HEK293 (cell line): ENCODE measurements at regions not wholly inside any gene's neighbourhood (a gene's known extent, or its start where the extent isn't known, plus 50 kb on each side); places are given as distances from the start of the nearest gene placed in this dataset.

ENCODE experiments used
- CTCF ChIA-PET: fragments of 350-600 bp; formaldehyde crosslinking; extraction: SDS; loops from one replicate; lab custom pipeline; 2021; ENCODE audit warnings: antibody characterized with exemption; lab: Yijun Ruan, JAX
- POLR2A ChIA-PET: fragments of 300-600 bp; formaldehyde crosslinking; extraction: SDS; loops from one replicate; lab custom pipeline; 2020; ENCODE audit warnings: antibody characterized with exemption, inconsistent platforms; lab: Yijun Ruan, JAX
- H3K27ac ChIP-seq: fragments of 200-500 bp; sonication (Bioruptor generic); 2 replicates; pipeline ENCODE4 v1.5.1; 2014; ENCODE audit warnings: low read depth, low read length, control low read depth, inconsistent platforms; ENCODE audit errors: extremely low read depth
- H3K36me3 ChIP-seq, 2 experiments: fragments of 200-500 bp in 1 of 2; sonication (Bioruptor generic) in 1 of 2; 1 replicate in 1 of 2; 2 replicates in 1 of 2; pipeline ENCODE4 v1.5.1; 2014 to 2017; ENCODE audit warnings: inconsistent platforms in 2 of 2, low read length in 2 of 2; ENCODE audit not compliant: control insufficient read depth in 2 of 2, insufficient read depth in 1 of 2
- H3K4me1 ChIP-seq: fragments of 200-500 bp; sonication (Bioruptor generic); 2 replicates; pipeline ENCODE4 v1.5.1; 2014; ENCODE audit warnings: mild to moderate bottlenecking, low read length, inconsistent platforms; ENCODE audit not compliant: control insufficient read depth, insufficient read depth
- H3K4me3 ChIP-seq: 2 replicates; pipeline ENCODE4 v1.5.1; 2011; ENCODE audit warnings: low read depth, mild to moderate bottlenecking, control low read depth, low read length, moderate library complexity
- H3K9me3 ChIP-seq: fragments of 200-500 bp; sonication (Bioruptor generic); 2 replicates; pipeline ENCODE4 v1.5.1; 2014; ENCODE audit warnings: low read depth, low read length, inconsistent platforms; ENCODE audit not compliant: control insufficient read depth, insufficient read depth
- CTCF ChIP-seq: fragments of 450-650 bp; formaldehyde crosslinking; IDR thresholded peaks from 2 replicates; pipeline ENCODE4 v1.5.1; 2016; ENCODE audit warnings: missing biosample characterization, missing genetic modification characterization
- FEZF1 ChIP-seq: fragments of 450-650 bp; formaldehyde crosslinking; IDR thresholded peaks from 2 replicates; pipeline ENCODE4 v1.5.1; 2016; ENCODE audit warnings: missing biosample characterization, missing genetic modification characterization
- HIC1 ChIP-seq: fragments of 450-650 bp; formaldehyde crosslinking; IDR thresholded peaks from 2 replicates; pipeline ENCODE4 v1.5.1; 2016; ENCODE audit warnings: missing biosample characterization, missing genetic modification characterization
- HOXC10 ChIP-seq: sonication (generic); formaldehyde crosslinking; IDR thresholded peaks from 2 replicates; pipeline ENCODE4 v1.8.1; 2023; ENCODE audit warnings: mild to moderate bottlenecking, missing genetic modification reagents
- KLF16 ChIP-seq: fragments of 450-650 bp; formaldehyde crosslinking; IDR thresholded peaks from 2 replicates; pipeline ENCODE4 v1.5.1; 2017; ENCODE audit warnings: missing biosample characterization, missing genetic modification characterization
- OSR2 ChIP-seq: fragments of 450-650 bp; formaldehyde crosslinking; IDR thresholded peaks from 2 replicates; pipeline ENCODE4 v1.5.1; 2016; ENCODE audit warnings: missing biosample characterization, missing genetic modification characterization
- PATZ1 ChIP-seq: fragments of 450-650 bp; formaldehyde crosslinking; IDR thresholded peaks from 2 replicates; pipeline ENCODE4 v1.5.1; 2016; ENCODE audit warnings: missing biosample characterization, missing genetic modification characterization
- PRDM2 ChIP-seq: fragments of 450-650 bp; formaldehyde crosslinking; IDR thresholded peaks from 2 replicates; pipeline ENCODE4 v1.5.1; 2016; ENCODE audit warnings: missing biosample characterization, missing genetic modification characterization, borderline replicate concordance
- WT1 ChIP-seq: fragments of 450-650 bp; formaldehyde crosslinking; IDR thresholded peaks from 2 replicates; pipeline ENCODE4 v1.5.1; 2016; ENCODE audit warnings: missing biosample characterization, missing genetic modification characterization
- YY2 ChIP-seq: fragments of 450-650 bp; formaldehyde crosslinking; IDR thresholded peaks from 2 replicates; pipeline ENCODE4 v1.5.1; 2016; ENCODE audit warnings: missing biosample characterization, missing genetic modification characterization
- ZFP41 ChIP-seq: fragments of 450-650 bp; formaldehyde crosslinking; IDR thresholded peaks from 2 replicates; pipeline ENCODE4 v1.5.1; 2016; ENCODE audit warnings: missing biosample characterization, missing genetic modification characterization, borderline replicate concordance
- ZNF221 ChIP-seq: fragments of 450-650 bp; formaldehyde crosslinking; IDR thresholded peaks from 2 replicates; pipeline ENCODE4 v1.5.1; 2017; ENCODE audit warnings: missing biosample characterization, missing genetic modification characterization, borderline replicate concordance
- ZNF302 ChIP-seq: fragments of 450-650 bp; formaldehyde crosslinking; IDR thresholded peaks from 2 replicates; pipeline ENCODE4 v1.5.1; 2016; ENCODE audit warnings: missing biosample characterization, missing genetic modification characterization, low read depth
- ZNF366 ChIP-seq: fragments of 450-650 bp; formaldehyde crosslinking; conservative IDR thresholded peaks from 2 replicates; pipeline ENCODE4 v1.5.1; 2016; ENCODE audit warnings: missing biosample characterization, missing genetic modification characterization
- ZNF416 ChIP-seq: fragments of 450-650 bp; formaldehyde crosslinking; IDR thresholded peaks from 2 replicates; pipeline ENCODE4 v1.5.1; 2016; ENCODE audit warnings: missing biosample characterization, missing genetic modification characterization
- ZNF433 ChIP-seq: fragments of 450-650 bp; formaldehyde crosslinking; IDR thresholded peaks from 2 replicates; pipeline ENCODE4 v1.5.1; 2016; ENCODE audit warnings: missing biosample characterization, missing genetic modification characterization, low read depth
- ZNF48 ChIP-seq: fragments of 450-650 bp; formaldehyde crosslinking; IDR thresholded peaks from 2 replicates; pipeline ENCODE4 v1.5.1; 2016; ENCODE audit warnings: missing biosample characterization, missing genetic modification characterization
- ZNF488 ChIP-seq: fragments of 450-650 bp; formaldehyde crosslinking; IDR thresholded peaks from 2 replicates; pipeline ENCODE4 v1.5.1; 2016; ENCODE audit warnings: missing biosample characterization, missing genetic modification characterization
- ZNF510 ChIP-seq: fragments of 450-650 bp; formaldehyde crosslinking; IDR thresholded peaks from 2 replicates; pipeline ENCODE4 v1.5.1; 2018; ENCODE audit warnings: mild to moderate bottlenecking, missing genetic modification characterization, missing biosample characterization; ENCODE audit not compliant: insufficient replicate concordance
- ZNF621 ChIP-seq: fragments of 450-650 bp; formaldehyde crosslinking; IDR thresholded peaks from 2 replicates; pipeline ENCODE4 v1.5.1; 2017; ENCODE audit warnings: missing biosample characterization, missing genetic modification characterization
- ZNF670 ChIP-seq: fragments of 450-650 bp; formaldehyde crosslinking; IDR thresholded peaks from 2 replicates; pipeline ENCODE4 v1.5.1; 2016; ENCODE audit warnings: missing biosample characterization, missing genetic modification characterization, low read depth
- ZNF677 ChIP-seq: fragments of 450-650 bp; IDR thresholded peaks from 2 replicates; pipeline ENCODE4 v1.5.0; 2018; ENCODE audit warnings: missing biosample characterization, mild to moderate bottlenecking, missing genetic modification characterization, moderate library complexity
- ZNF791 ChIP-seq: fragments of 450-650 bp; formaldehyde crosslinking; IDR thresholded peaks from 2 replicates; pipeline ENCODE4 v1.5.1; 2016; ENCODE audit warnings: missing biosample characterization, missing genetic modification characterization

- H3K4me3 ChIP-seq = no peak overlapping the region
- H3K4me1 ChIP-seq = no peaks in the 10 kb centered on the region; the same call in 1 of the 2 replicates
- H3K9me3 ChIP-seq = no peaks in the 10 kb centered on the region
- POLR2A ChIA-PET = no interaction called here
- no peak overlapping the region for H3K27ac ChIP-seq
- no peaks in the 10 kb centered on the region for H3K36me3 ChIP-seq
- TF ChIP-seq ZNF48 (tag by site-specific recombination) (no peak), ZNF433 (no peak), ZNF302 (no peak), ZNF677 (no peak), HIC1 (tag by site-specific recombination) (no peak), OSR2 (no peak), CTCF (no peak), PATZ1 (tag by site-specific recombination) (no peak), KLF16 (tag by site-specific recombination) (no peak)
- CTCF ChIA-PET = no interaction called here
Measured at GRCh38 chr3:55165278-55165677, 237.4 kb upstream of the LRTM1 start.

- TF ChIP-seq ZNF488 (tag by site-specific recombination) (no peak), ZFP41 (tag by site-specific recombination) (no peak), PRDM2 (tag by site-specific recombination) (no peak), ZNF670 (tag by site-specific recombination) (no peak), ZNF221 (tag by site-specific recombination) (no peak), ZNF510 (tag by site-specific recombination) (no peak), ZNF366 (tag by site-specific recombination) (no peak), ZNF791 (tag by site-specific recombination) (no peak), YY2 (tag by site-specific recombination) (no peak), ZNF416 (tag by site-specific recombination) (no peak), FEZF1 (tag by site-specific recombination) (no peak), ZNF621 (tag by site-specific recombination) (no peak), WT1 (no peak), HOXC10 (CRISPR knock-in tag) (no peak)
- ChIA-PET CTCF (no interaction called here), POLR2A (no interaction called here)
- no peak overlapping the region for H3K27ac ChIP-seq
- H3K9me3 ChIP-seq = no peaks in the 10 kb centered on the region
- H3K4me3 ChIP-seq = no peak overlapping the region
- H3K4me1 ChIP-seq = no peaks in the 10 kb centered on the region; the same call in 1 of the 2 replicates
- H3K36me3 ChIP-seq = no peaks in the 10 kb centered on the region
Measured at GRCh38 chr3:55164876-55165275, 237.0 kb upstream of the LRTM1 start.
